ENCODE measurements at regions not wholly inside any gene's neighbourhood (a gene's known extent, or its start where the extent isn't known, plus 50 kb on each side); places are given as distances from the start of the nearest gene placed in this dataset.

- TF ChIP-seq, protein P1, sequence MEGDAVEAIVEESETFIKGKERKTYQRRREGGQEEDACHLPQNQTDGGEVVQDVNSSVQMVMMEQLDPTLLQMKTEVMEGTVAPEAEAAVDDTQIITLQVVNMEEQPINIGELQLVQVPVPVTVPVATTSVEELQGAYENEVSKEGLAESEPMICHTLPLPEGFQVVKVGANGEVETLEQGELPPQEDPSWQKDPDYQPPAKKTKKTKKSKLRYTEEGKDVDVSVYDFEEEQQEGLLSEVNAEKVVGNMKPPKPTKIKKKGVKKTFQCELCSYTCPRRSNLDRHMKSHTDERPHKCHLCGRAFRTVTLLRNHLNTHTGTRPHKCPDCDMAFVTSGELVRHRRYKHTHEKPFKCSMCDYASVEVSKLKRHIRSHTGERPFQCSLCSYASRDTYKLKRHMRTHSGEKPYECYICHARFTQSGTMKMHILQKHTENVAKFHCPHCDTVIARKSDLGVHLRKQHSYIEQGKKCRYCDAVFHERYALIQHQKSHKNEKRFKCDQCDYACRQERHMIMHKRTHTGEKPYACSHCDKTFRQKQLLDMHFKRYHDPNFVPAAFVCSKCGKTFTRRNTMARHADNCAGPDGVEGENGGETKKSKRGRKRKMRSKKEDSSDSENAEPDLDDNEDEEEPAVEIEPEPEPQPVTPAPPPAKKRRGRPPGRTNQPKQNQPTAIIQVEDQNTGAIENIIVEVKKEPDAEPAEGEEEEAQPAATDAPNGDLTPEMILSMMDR (IDR thresholded peaks at IDR 0.05) = no peak
- TF ChIP-seq EZH2 (IDR thresholded peaks at IDR 0.05; ENCODE audit: borderline replicate concordance, insufficient read depth, low read depth, low read length, poor library complexity, severe bottlenecking) = no peak
Measured at GRCh38 chr21:23801292-23801691, 1806.0 kb downstream of the MRPL39 start.

Data from B cell (primary cell).